ENCODE measurements at regions not wholly inside any gene's neighbourhood (a gene's known extent, or its start where the extent isn't known, plus 50 kb on each side); places are given as distances from the start of the nearest gene placed in this dataset.

GRCh38 chr9:108642871-108643270 is 212.9 kb downstream of the ACTL7B start:
- peak; percentile 62 for DNase-seq

DNA sequence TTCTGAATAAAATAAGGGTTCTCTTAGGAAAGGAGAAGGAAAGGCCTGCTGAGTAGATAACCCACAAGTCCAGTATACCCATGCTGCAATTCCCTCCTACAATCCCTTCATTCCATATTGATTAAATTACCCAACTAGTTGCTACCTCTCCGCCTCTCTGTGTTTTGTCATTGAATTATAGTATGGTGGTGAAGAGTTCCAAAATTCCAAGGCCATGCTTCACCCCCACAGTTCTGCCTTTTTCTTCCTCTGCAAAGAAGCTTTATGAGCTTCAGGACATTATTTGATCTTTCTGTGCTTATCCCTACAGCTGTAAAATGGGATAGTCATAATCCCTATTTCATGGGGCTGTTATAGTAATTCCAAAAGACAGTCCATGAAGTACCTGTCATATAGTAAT is 215.6 kb downstream of the ACTL7B start:
- DNase-seq: no peak

DNA sequence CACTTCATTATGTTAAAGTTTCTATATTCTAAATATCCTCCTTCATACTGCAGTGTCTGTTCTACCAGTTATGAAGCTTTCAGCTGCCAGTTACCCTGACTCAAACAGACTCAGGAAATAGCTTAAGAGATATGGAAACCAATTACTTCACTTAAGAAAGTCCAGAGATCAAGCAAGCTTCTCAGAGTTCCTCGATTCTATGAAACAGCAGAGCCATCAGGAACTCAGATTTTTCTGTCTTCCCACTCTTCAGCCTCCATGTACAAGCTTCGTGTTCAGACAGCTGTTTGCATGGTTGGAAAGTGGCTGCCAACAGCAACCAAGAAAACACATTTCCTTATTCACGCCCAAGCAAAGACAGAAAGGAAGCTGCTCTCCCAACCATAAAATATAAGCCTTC is 216.1 kb downstream of the ACTL7B start:
- peak; percentile 47 for DNase-seq

GRCh38 chr9:108639091-108639490 is 216.7 kb downstream of the ACTL7B start:
- no peak for DNase-seq

DNA sequence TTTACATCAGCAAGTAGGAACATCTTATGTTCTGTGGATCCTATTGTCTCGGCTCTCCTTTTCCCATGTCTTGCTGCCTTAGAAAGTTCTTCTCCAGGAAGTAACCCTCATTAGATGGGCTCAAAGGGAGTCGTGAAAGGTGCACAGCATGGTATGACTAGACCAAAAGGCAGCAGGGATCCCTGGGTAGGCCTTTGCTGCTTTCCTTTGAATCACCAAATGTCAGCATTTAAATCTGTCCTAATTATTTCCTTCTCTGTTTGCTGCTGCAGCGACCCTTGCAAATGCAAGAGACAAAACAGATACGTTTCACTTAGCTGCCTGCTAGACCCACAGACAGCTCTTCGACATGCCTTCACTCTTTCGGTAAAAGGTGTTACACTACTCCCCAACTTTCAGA is 218.4 kb downstream of the ACTL7B start:
- no peak for DNase-seq

- DNase-seq: no peak
Measured at GRCh38 chr9:108636013-108636412, 219.8 kb downstream of the ACTL7B start.

DNA sequence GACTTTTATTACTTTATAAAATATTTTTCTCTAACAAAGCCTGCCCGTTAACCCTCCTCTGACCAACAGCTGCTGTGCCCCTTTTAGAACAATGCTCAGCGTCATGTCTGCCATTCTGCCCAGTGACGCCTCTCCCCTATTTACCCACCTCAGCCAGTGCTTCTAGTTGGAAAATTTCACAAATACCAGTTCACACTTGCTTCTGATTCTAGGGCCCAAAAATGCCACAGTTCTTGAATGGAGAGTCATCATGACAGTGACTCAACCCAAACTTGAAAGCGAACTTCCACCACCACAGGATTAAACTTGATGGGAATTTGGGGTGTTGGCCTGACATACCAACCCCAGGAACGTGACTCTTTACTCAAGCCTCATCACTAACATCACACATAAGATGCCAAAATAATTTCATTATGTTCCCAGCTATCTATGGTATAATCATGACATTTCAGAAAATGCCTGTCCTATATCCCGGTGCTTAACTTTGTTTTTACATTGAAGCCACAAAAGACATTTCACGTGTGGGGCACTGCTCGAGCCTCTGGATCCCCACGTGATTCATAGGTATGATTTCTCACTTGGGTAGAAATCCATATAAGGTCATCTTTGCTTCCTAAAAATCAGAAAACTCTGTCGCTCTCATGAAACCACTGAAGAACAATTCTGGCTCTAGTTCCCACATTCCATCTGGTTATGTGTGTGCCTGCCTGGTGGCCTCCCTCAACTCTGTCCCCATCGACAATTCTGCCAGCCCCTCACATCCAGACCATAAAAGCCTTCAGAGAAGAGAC is 220.9 kb downstream of the ACTL7B start:
- DNase-seq: no peak

DNA sequence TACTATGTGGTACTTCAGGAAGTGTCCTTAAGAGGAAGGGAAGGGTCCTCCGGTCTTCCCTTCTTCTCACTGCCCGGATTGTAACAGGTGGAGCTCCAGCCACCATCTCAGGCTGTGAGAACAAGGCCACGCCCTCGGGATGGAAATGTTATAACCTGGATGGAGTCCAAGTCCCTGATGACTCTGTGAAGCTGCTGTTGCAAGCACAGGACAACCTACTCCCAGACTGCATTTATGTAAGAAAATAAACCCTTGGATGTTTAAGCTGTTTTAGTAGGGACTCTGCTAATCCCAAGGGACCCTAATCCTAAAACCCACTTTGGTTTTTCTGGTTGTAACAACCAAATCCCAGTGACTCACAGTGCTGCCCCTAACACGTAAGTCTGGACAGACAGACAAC is 221.6 kb downstream of the ACTL7B start:
- DNase-seq: no peak

DNA sequence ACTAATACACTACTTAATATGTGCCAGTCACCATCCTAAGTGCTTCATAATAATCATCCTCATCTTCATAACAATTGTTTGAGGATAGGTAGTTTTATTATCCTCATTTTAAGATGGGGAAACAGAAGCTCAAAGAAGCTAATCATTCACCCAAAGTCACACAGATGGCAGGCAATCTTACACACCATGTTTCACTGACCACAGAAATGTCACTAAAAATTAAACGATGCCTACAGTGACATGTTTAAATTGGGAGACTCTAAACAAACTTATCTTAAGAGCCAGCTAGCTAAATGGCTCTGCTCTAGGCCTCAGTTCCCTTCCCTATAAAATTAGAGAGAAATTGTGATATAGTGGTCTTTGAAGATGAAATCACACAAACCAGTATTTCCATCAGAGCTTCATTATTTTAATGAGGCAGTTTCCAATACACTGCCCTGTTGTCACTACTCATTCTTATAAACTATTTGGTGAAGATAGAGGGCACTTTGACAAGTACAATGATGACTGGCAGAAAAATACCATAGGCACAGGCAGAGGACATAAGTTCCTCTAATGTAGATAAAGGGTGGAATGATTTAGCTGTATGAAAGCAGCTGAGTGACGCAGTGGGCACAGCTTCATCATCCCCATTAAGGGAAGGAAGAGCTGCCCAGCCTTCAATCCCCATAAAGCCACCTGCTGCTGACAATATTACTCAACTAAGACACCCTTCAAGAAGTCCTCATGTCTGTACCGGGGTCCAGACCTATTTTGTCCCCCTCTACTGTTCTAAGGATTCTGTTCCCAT is 224.1 kb downstream of the ACTL7B start:
- DNase-seq: no peak

DNA sequence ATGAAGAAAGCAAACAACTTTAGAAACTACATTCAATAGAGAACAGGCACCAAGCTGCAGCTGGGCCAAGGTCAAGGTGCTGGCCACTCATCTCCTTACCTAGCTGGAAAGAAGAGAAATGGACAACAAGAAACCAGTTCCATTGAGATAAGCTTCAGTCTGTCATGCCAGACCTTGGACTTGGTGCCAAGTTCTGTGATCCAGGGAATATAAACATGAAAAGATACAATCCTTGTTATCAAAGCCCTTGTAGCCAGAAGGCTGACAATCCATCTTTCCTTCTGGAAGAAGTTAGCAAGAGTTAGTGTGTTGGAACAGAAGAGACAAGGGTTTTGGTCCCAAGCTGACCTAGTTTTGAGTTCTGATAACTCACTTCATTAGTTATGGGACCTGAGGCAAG is 227.5 kb downstream of the ACTL7B start:
- no peak for DNase-seq

DNA sequence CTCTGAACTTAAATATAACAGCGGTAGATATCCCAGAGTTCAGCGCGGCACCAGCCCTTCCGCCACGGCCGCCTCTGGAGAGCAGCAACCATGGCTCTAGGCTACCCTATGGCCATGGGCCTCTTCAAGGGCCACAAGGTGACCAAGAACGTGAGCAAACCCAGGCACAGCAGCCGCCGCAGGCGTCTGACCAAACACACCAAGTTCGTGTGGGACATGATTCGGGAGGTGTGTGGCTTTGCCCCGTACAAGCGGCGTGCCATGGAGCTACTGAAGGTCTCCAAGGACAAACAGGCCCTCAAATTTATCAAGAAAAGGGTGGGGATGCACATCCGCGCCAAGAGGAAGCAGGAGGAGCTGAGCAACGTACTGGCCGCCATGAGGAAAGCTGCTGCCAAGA is 229.0 kb downstream of the ACTL7B start:
- no peak for DNase-seq

DNA sequence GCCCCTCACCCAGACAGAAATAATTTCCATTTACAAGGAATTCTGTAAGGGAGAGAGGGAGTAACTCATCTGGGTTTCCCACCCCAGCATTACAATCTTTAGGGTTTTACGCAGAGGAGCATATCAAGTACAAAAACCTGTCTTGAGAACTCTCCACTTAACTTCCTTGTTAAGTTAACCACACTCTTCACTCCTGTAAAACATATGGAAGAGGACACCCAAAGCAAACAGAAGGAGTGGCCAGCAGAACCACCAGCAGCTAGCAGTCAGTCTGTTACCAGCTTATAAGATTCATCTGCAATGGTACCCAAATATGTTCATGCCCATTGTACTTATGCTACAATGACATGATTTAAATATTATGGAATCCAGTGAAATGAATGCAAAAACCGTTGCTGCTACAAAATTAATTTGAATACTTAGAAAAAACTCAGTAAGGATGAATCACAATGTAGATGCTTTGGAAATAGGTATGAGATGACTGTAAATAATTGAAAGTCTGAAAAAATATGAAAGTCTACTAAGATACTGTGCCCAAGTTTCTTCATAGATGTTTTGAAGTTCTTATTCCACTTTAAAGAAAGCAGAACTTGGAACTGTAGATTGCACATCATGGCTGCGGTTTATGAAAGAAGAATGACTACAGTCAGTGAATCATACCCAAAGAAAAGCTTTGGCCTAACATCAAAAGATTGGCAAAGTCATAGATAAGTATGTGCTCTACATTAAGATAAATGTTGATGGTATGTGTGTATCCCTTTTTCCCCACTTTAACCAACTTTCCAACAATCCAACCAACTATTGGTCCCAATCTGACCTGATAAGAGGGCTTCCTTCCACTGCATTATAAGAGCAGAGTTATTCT is 233.6 kb downstream of the ACTL7B start:
- DNase-seq: peak; percentile 53

DNA sequence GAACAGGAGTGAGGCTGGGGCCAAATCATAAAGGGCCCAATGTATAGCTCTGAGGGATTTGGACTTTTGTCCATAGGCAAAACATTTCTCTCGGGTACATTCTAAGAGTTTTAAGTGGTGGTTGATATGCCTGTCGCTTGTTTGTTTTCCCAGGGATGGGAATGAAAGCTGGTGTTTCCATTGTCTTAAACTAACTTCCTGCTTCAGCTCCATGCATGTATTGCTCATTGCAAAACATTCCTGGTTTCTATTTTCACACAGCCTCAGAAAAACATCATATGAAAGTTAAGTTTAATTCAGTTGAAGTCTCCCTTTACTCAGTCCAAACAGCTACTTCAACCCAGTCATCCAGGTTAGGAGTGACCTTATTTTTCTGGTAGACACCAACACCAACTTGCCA is 235.0 kb downstream of the ACTL7B start:
- DNase-seq: no peak

- DNase-seq: no peak
Measured at GRCh38 chr9:108618906-108619550, 236.8 kb downstream of the ACTL7B start.

DNA sequence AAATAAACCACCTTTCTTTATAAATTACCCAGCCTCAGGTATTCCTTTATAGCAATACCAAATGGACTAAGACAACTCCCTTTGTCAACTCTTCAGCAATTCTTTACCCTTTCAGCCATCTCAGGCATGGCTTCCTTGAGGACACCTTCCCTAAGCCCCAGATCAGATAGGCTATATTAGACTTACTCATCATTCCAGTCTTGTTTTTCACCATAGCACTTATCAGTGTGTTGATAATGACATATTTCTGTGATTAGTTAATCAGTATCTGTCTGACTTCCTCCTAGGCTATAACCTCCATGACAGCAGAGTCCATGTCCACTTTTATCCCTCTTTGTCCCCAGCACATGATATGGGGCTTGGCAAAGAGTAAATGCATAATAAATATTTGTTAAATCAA is 238.1 kb downstream of the ACTL7B start:
- no peak for DNase-seq

GRCh38 chr9:108615152-108615551 is 240.6 kb downstream of the ACTL7B start:
- peak; percentile 33 for DNase-seq

DNA sequence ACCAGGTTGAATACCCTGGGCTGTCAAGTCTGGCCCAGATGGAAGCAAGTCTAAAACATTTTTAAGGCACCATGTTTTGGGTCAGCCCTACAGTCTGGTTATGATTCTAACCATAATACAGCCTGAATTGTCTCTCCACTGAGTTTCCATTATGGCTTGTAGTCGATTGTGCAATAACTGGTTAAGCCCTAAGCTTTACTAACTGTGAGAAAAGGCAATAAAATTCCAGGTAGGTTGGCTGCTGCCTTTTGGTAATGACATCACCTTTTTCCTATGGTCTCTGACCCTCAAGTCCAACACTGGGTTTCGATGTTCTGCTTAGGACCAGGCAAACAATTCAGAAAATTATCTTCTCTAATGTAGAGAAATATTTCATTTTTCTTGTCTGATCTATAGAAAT is 243.3 kb downstream of the ACTL7B start:
- no peak for DNase-seq

GRCh38 chr9:108609897-108610253 is 245.9 kb downstream of the ACTL7B start:
- no peak for DNase-seq

GRCh38 chr9:108609227-108609896 is 246.4 kb downstream of the ACTL7B start:
- DNase-seq: no peak

DNA sequence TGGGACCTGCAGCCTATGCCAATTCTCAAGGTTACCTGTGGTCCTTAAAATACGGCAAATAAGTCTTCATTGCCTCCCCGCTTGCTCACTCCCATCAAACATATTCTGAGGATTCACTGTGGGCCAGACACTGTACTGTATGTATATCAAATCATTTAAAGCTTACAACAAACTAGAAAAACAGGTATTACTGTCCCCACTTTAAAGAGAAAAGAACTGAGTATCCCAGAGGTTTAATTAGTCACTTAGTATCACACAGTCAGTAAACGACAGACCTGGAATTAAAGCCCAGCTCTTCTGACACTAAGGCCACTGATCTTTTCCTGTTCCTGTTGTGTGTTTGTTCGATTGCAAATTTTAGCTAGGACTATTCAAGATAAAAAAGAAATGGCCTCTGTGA is 248.2 kb downstream of the ACTL7B start:
- no peak for DNase-seq

GRCh38 chr9:108606401-108606800 is 249.4 kb downstream of the ACTL7B start:
- no peak for DNase-seq

DNA sequence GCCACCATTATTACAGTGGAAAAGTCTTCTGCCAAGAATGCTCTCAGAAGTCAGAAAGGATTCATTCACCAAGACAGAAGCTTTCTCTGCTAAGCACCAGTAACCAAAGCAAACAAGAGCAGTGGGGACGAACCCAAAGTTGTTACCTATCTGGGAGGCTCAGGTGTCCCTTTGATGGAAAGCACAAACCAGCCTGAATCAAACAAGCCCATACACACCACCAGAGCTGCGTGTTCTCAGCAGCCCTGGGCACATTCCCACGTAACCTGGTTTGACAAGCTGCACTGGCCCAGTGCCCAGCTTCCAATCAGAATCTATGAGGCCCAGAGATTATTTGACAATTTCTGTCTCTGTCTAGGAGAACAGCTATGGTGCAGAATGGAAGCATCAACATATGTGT is 252.6 kb downstream of the ACTL7B start:
- DNase-seq: no peak
